ENCODE measurements at regions not wholly inside any gene's neighbourhood (a gene's known extent, or its start where the extent isn't known, plus 50 kb on each side); places are given as distances from the start of the nearest gene placed in this dataset.

GRCh38 chr7:130930681-130931080, 196.7 kb upstream of the KLF14 start:
- ATAC-seq (replicated peaks) (no peak), DNase-seq (no peak)
- no peaks in the 10 kb centered on the region for H3K27me3 Mint-ChIP-seq
- peaks cover 61 to 77% of the 10 kb centered on the region in 2 donors for H3K4me1 Mint-ChIP-seq (ENCODE audit: low read depth in 2 of 2)
- peak overlapping the region; percentile 84 to 92 for H3K27ac Mint-ChIP-seq
- peaks cover 80% of the 10 kb centered on the region for H3K36me3 Mint-ChIP-seq (ENCODE audit: insufficient read depth)
- peak overlapping the region; percentile 53 to 58 for H3K4me3 Mint-ChIP-seq
- H3K9me3 Mint-ChIP-seq: no peaks in the 10 kb centered on the region

- no peaks in the 10 kb centered on the region for H3K9me3 Mint-ChIP-seq
- peaks cover 60 to 77% of the 10 kb centered on the region in 2 donors for H3K4me1 Mint-ChIP-seq (ENCODE audit: low read depth in 2 of 2)
- H3K27me3 Mint-ChIP-seq: no peaks in the 10 kb centered on the region
- no peak for ATAC-seq (replicated peaks)
- no peak for DNase-seq
- H3K4me3 Mint-ChIP-seq: peak overlapping the region in 1 of 2 donors; percentile 29
- peaks cover 80% of the 10 kb centered on the region for H3K36me3 Mint-ChIP-seq (ENCODE audit: insufficient read depth)
- peak overlapping the region; percentile 35 to 92 for H3K27ac Mint-ChIP-seq
These were observed 197.4 kb upstream of the KLF14 start for GRCh38 chr7:130931423-130931822.

DNA sequence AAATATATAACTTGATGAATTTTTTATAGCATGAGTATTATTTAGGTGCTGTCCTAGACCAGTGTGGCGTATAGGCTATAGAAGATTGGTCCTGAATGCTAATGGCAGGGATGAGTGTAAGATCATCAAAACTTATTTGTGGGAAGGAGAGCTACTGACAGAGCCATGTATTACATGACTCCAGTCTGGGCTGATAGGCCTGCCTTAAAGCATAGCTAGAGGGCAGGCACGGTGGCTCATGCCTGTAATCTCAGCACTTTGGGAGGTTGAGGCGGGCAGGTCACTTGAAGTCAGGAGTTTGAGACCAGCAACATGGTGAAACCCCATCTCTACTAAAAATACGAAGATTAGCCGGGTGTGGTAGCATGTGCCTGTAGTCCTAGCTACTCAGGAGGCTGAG, 198.1 kb upstream of the KLF14 start:
- ATAC-seq (replicated peaks) (no peak), DNase-seq (no peak)
- Mint-ChIP-seq H3K36me3 (ENCODE audit: insufficient read depth) (peaks cover 77% of the 10 kb centered on the region), H3K27ac (peak overlapping the region in 1 of 2 donors; percentile 35), H3K4me3 (peak overlapping the region; percentile 29 to 56), H3K4me1 (ENCODE audit: low read depth in 2 of 2) (peaks cover 63 to 78% of the 10 kb centered on the region in 2 donors), H3K27me3 (no peaks in the 10 kb centered on the region), H3K9me3 (no peaks in the 10 kb centered on the region)

DNA sequence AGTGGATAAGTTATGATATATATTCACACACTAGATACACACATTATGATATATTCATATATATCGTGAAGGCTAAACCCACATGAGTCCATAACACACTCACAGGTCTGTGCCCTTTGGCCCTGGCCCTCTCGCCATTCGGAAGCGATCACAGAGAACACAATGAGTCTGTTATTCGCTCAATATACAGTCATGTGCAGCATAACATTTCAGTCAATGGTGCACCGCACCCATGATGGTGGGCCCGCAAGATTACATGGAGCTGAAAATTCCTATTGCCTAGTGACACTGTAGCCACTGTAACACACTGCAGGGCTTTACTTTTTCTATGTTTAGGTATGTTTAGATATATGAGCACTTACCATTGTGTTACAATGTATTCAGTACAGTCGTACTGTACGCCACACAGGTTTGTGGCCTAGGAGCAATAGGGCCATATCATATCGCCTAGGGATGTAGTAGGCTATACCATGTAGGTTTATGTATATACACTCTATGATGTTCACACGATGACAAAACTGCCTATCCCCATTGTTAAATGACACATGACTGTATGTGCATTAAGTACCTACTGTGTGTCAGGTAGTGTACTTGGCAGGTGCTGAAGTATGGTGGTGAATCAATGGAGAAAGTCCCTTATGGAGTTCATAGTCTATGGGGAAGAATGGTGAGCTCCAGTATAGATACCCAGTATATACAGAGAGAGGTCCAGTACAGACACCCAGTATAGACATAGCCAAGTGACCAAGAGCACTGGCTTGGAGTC, 198.8 kb upstream of the KLF14 start:
- Mint-ChIP-seq H3K9me3 (no peaks in the 10 kb centered on the region), H3K4me1 (ENCODE audit: low read depth in 2 of 2) (peaks cover 58 to 73% of the 10 kb centered on the region in 2 donors), H3K36me3 (ENCODE audit: insufficient read depth) (peaks cover 74% of the 10 kb centered on the region), H3K27ac (peak overlapping the region in 1 of 2 donors; percentile 35), H3K4me3 (no peak overlapping the region), H3K27me3 (no peaks in the 10 kb centered on the region)
- DNase-seq (no peak), ATAC-seq (replicated peaks) (no peak)

DNA sequence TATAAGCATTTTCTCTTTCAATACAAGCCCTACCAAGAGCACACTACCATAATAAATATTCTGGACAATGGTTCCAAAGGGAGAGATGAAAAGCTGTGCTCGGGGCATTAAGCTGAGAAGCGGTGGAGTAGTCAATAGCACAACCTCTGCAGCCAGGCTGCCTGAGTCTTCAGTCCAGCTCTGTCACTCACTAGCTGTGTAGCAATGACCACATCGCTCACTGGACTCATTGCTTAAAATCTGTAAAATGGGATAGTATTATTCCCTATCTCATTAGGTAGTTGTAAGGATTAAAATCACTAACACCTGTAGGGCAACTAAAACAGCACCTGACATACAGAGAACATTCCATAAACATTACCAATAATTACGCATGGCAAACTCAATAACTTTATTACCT, 199.9 kb upstream of the KLF14 start:
- H3K4me3 Mint-ChIP-seq: no peak overlapping the region
- H3K9me3 Mint-ChIP-seq: no peaks in the 10 kb centered on the region
- no peak for DNase-seq
- H3K36me3 Mint-ChIP-seq (ENCODE audit: insufficient read depth): peaks cover 75% of the 10 kb centered on the region
- peak overlapping the region; percentile 72 to 99 for H3K27ac Mint-ChIP-seq
- ATAC-seq (replicated peaks): no peak
- no peaks in the 10 kb centered on the region for H3K27me3 Mint-ChIP-seq
- peaks cover 57 to 72% of the 10 kb centered on the region in 2 donors for H3K4me1 Mint-ChIP-seq (ENCODE audit: low read depth in 2 of 2)

DNA sequence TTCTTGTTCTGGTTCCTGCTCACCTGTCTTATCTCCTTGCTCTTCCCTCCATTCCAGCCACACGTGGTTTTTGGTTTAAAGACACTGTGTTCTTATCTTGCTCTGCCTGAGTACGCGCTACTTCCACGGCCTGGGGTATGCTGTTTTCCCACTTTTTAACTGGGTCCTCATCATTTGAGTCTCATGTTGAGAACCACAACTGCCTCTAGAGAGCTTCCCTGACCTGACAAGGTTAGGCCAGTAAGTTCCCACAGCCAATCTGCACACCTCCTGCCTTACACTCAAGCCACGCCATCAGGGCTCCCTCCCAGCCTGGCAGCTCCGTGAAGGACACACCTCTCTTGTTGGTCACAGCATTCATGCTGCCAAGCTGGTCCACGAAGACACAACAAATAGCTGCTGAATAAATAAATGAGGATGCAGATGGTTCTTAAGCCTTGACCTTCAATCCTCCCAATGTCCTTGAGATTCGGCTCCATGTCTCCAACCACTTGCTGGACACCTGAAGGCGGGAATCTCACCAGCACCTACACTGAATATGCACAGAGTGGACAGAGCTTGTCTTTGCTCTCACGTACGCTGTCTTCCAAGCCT, 201.7 kb upstream of the KLF14 start:
- H3K9me3 Mint-ChIP-seq: no peaks in the 10 kb centered on the region
- ATAC-seq (replicated peaks) (no peak), DNase-seq (no peak)
- peaks cover 83% of the 10 kb centered on the region for H3K36me3 Mint-ChIP-seq (ENCODE audit: insufficient read depth)
- H3K4me3 Mint-ChIP-seq: peak overlapping the region; percentile 24 to 48
- H3K4me1 Mint-ChIP-seq (ENCODE audit: low read depth in 2 of 2): peaks cover 60 to 77% of the 10 kb centered on the region in 2 donors
- no peaks in the 10 kb centered on the region for H3K27me3 Mint-ChIP-seq
- H3K27ac Mint-ChIP-seq: peak overlapping the region; percentile 98 to 99

DNA sequence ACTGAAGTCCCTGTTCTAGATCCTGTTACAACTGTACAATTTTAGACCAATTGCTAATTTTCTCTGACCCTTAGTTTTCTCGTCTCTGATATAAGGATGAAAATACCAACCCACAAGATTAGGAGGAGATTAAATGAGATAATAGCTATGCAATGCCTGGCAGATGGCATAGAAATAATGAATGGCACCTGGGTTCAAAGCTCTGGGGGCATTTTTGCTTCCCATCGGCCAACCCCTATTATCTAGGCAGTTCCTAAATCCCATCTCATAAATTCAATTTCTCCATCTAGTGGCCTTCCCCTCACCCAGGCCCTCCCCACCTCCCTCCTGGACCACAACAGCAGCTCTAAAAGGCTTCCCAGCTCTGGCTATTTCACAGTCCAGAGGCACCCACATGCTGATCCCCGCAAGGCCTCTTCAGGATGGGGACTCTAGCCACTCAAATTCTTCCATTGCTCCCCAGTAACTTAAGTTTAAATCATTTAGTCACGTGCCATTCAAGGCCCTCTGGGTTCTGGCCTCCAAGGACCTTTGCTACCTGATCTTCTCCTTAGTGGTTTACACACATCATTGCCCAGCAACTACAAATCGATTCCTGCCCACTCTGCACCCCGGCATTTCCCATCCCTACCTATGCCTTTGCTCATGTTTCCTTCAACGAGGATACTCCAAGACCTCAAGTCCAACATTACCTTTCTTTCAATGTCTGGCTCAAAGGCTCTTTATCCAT, 202.4 kb upstream of the KLF14 start:
- Mint-ChIP-seq H3K27ac (peak overlapping the region; percentile 98 to 99), H3K4me3 (peak overlapping the region; percentile 24 to 48), H3K9me3 (no peaks in the 10 kb centered on the region), H3K36me3 (ENCODE audit: insufficient read depth) (peaks cover 88% of the 10 kb centered on the region), H3K4me1 (ENCODE audit: low read depth in 2 of 2) (peaks cover 65 to 81% of the 10 kb centered on the region in 2 donors), H3K27me3 (no peaks in the 10 kb centered on the region)
- DNase-seq: no peak
- ATAC-seq (replicated peaks): no peak

DNA sequence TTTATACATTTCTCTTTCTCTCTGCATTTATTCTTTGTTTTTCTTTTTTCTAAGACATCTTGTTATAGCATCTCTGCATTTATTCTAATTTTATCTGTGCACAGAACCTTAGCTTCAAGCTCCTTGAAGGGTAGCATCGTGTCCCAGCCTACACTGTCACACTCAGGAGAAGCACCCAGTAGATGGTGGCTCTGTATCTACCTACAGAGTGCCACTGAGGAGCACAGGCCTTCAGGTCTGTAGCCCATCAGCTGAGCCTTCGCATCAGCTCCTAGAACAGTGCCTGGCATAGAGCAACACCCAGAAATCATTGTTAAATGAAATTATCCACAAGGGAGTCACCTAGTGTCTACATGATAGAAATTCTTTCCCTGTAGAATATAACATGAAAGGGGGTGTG, 203.0 kb upstream of the KLF14 start:
- peak overlapping the region; percentile 98 to 99 for H3K27ac Mint-ChIP-seq
- no peaks in the 10 kb centered on the region for H3K27me3 Mint-ChIP-seq
- peak overlapping the region in 1 of 2 donors; percentile 48 for H3K4me3 Mint-ChIP-seq
- ATAC-seq (replicated peaks) (no peak), DNase-seq (no peak)
- peaks cover 90% of the 10 kb centered on the region for H3K36me3 Mint-ChIP-seq (ENCODE audit: insufficient read depth)
- H3K4me1 Mint-ChIP-seq (ENCODE audit: low read depth in 2 of 2): peaks cover 69 to 83% of the 10 kb centered on the region in 2 donors
- no peaks in the 10 kb centered on the region for H3K9me3 Mint-ChIP-seq

DNA sequence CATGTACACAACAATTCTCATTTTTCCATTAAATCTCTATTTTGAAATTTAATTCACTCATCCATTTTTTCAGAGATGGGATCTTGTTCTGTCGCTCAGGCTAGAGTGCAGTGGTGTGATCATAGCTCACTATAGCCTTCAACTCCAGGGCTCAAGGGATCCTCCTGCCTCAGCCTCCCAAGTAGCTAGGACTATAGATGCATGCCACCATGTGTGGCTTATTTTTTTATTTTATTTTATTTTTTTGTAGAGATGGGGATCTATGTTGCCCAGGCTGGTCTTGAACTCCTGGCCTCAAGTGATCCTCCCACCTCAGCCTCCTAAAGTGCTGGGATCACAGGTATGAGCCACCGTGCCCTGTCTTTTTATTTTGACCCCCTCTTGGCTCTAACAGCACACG, 203.8 kb upstream of the KLF14 start:
- peaks cover 90% of the 10 kb centered on the region for H3K36me3 Mint-ChIP-seq (ENCODE audit: insufficient read depth)
- DNase-seq: no peak
- no peaks in the 10 kb centered on the region for H3K27me3 Mint-ChIP-seq
- H3K27ac Mint-ChIP-seq: peak overlapping the region; percentile 98 to 99
- peak overlapping the region; percentile 87 to 92 for H3K4me3 Mint-ChIP-seq
- H3K4me1 Mint-ChIP-seq (ENCODE audit: low read depth in 2 of 2): peaks cover 70 to 89% of the 10 kb centered on the region in 2 donors
- H3K9me3 Mint-ChIP-seq: no peaks in the 10 kb centered on the region
- ATAC-seq (replicated peaks): no peak

DNA sequence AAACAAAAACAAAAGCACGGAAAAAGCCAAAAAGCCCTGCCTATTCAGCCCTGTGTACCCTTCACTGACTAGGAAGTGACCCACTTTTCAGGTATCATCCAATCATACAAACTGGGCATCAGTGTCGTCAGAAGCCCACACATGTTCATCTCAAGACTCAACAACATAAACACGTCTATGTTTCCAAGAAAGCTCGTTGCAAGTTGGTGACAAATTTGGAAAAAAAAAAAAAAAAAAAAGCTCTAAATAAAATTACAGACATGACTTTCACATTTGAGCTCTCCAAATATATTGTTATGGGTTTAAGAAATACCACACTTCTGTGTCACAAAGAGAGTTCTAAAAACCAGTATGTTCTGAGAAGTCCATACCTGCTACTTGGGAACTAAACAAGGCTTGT, 204.7 kb upstream of the KLF14 start:
- peak overlapping the region; percentile 98 to 99 for H3K27ac Mint-ChIP-seq
- H3K36me3 Mint-ChIP-seq (ENCODE audit: insufficient read depth): peaks cover 94% of the 10 kb centered on the region

DNA sequence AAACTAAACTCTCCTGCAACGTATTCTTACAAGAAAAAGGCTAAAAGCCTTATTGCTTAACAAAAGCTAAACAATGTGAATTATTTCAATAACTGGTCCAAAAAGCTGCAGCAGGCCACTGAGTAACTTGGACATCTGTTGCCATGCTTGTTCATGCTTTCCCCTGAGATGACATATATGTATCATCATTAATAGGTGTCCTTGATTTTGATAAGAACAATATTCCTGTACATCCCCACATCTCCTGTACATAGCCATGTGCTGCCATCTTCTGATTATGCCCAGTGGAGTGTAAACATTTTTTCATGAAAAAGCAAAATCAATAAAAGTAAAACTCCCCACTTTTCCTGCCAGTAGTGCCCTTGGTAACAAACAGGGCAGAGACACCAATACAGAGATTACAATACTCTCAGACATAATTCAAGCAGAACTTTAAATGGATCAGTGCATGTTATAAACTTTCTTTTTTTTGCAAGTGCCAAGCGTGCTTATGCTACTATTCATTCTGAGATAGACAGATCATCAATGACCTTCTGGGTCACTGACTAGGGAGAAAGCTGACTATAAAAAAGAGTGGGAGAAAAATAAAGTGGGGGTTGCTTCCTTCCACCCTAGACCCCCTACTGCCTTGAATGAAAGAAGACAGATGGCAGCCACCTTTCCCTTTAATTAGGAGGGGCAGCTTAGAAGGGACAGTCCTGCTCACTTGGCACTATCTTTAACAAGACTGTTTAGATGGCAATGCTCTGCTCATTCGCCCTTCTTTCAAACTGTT, 205.5 kb upstream of the KLF14 start:
- H3K27ac Mint-ChIP-seq: peak overlapping the region; percentile 98 to 99
- no peaks in the 10 kb centered on the region for H3K27me3 Mint-ChIP-seq
- H3K4me1 Mint-ChIP-seq (ENCODE audit: low read depth in 2 of 2): peaks cover 70 to 88% of the 10 kb centered on the region in 2 donors
- H3K36me3 Mint-ChIP-seq (ENCODE audit: insufficient read depth): peaks cover 92% of the 10 kb centered on the region
- ATAC-seq (replicated peaks) (no peak), DNase-seq (no peak)
- no peaks in the 10 kb centered on the region for H3K9me3 Mint-ChIP-seq
- peak overlapping the region; percentile 87 to 92 for H3K4me3 Mint-ChIP-seq

More for the DNA sequence above, 204.7 kb upstream of the KLF14 start:
- Mint-ChIP-seq H3K27me3 (no peaks in the 10 kb centered on the region), H3K9me3 (no peaks in the 10 kb centered on the region), H3K4me3 (peak overlapping the region; percentile 87 to 92), H3K4me1 (ENCODE audit: low read depth in 2 of 2) (peaks cover 73 to 89% of the 10 kb centered on the region in 2 donors)
- DNase-seq (peak; percentile 57 to 60 (median 58)), ATAC-seq (replicated peaks) (peak; percentile 80)

- peak overlapping the region; percentile 87 to 92 for H3K4me3 Mint-ChIP-seq
- no peaks in the 10 kb centered on the region for H3K27me3 Mint-ChIP-seq
- ATAC-seq (replicated peaks) (no peak), DNase-seq (no peak)
- H3K9me3 Mint-ChIP-seq: no peaks in the 10 kb centered on the region
- peaks cover 73 to 91% of the 10 kb centered on the region in 2 donors for H3K4me1 Mint-ChIP-seq (ENCODE audit: low read depth in 2 of 2)
- peak overlapping the region; percentile 98 to 99 for H3K27ac Mint-ChIP-seq
- peaks cover 92% of the 10 kb centered on the region for H3K36me3 Mint-ChIP-seq (ENCODE audit: insufficient read depth)
These were observed 206.3 kb upstream of the KLF14 start for GRCh38 chr7:130940326-130940725.

DNA sequence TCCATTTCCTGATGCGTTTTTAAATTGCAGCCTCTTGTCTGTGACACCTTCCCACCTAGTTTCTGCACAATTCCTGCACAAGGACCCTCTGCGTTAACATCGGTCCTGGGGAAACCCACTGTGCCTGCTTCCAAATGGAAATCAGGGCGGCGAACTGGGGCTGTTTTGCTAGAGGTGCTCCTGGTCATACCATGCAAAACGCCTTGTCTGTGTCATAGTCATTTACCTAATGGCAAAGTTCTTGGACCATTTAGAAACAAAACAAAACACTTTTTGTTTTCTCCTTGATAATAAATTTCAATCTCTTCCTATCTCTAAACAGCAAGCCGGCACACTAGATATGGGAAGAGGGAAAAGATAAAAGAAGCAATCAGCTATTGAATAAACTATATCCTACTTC, 206.9 kb upstream of the KLF14 start:
- H3K4me3 Mint-ChIP-seq: peak overlapping the region; percentile 87 to 92
- DNase-seq (no peak), ATAC-seq (replicated peaks) (no peak)
- H3K9me3 Mint-ChIP-seq: no peaks in the 10 kb centered on the region
- H3K27me3 Mint-ChIP-seq: no peaks in the 10 kb centered on the region
- peaks cover 73 to 91% of the 10 kb centered on the region in 2 donors for H3K4me1 Mint-ChIP-seq (ENCODE audit: low read depth in 2 of 2)
- H3K27ac Mint-ChIP-seq: peak overlapping the region; percentile 98 to 99
- peaks cover 92% of the 10 kb centered on the region for H3K36me3 Mint-ChIP-seq (ENCODE audit: insufficient read depth)
